IMR-90 (cell line): ENCODE measurements at regions not wholly inside any gene's neighbourhood (a gene's known extent, or its start where the extent isn't known, plus 50 kb on each side); places are given as distances from the start of the nearest gene placed in this dataset.

Source experiments
- ATAC-seq: fragments of 200-7000 bp; cut with Tn5 transposase; 2 replicates; pipeline ENCODE4 v1.9.1; 2020; ENCODE audit warnings: low read depth, mild to moderate bottlenecking, moderate library complexity
- BruUV-seq: library from RNA; stranded (reverse); fragments of 400-500 nt; replicated peaks from 2 replicates; lab custom pipeline; 2021; lab: Mats Ljungman, UMichigan
- CTCF ChIA-PET: fragments of 300-600 bp; formaldehyde crosslinking; extraction: SDS; loops from one replicate; lab custom pipeline; 2021; ENCODE audit warnings: antibody characterized with exemption; lab: Yijun Ruan, JAX
- POLR2A ChIA-PET: fragments of 300-600 bp; sonication (Branson Sonifier 250); formaldehyde crosslinking; loops from one replicate; lab custom pipeline; 2022; ENCODE audit warnings: antibody characterized with exemption; ENCODE audit not compliant: unreplicated experiment; lab: Charles Lee
- DNase-seq: peaks from one replicate; pipeline ENCODE4 v3.0.0; 2013
- H2AFZ ChIP-seq: replicated peaks from 2 replicates; pipeline ENCODE3; 2013; ENCODE audit warnings: low read length, mild to moderate bottlenecking; ENCODE audit not compliant: poor library complexity
- H2AK5ac ChIP-seq: 2 replicates; pipeline ENCODE4 v1.6.1; 2013; ENCODE audit warnings: low read depth, low read length, inconsistent platforms
- H2AK9ac ChIP-seq: replicated peaks from 2 replicates; pipeline ENCODE3; 2013; ENCODE audit warnings: mild to moderate bottlenecking, low read depth, low read length, moderate library complexity; ENCODE audit not compliant: poor library complexity
- H2BK120ac ChIP-seq: 2 replicates; pipeline ENCODE4 v1.6.1; 2013; ENCODE audit warnings: low read depth, low read length, inconsistent platforms
- H2BK15ac ChIP-seq: 3 replicates; pipeline ENCODE4 v1.6.1; 2013; ENCODE audit warnings: low read depth, low read length, inconsistent platforms
- H2BK20ac ChIP-seq: 2 replicates; pipeline ENCODE4 v1.6.1; 2013; ENCODE audit warnings: low read depth, mild to moderate bottlenecking, inconsistent platforms, low read length, moderate library complexity
- H2BK5ac ChIP-seq: 2 replicates; pipeline ENCODE4 v1.6.1; 2013; ENCODE audit warnings: mild to moderate bottlenecking, low read depth, low read length, inconsistent platforms; ENCODE audit not compliant: poor library complexity, severe bottlenecking
- H3K14ac ChIP-seq: replicated peaks from 2 replicates; pipeline ENCODE4 v1.6.1; 2013; ENCODE audit warnings: low read depth, low read length, inconsistent platforms
- H3K18ac ChIP-seq: 2 replicates; pipeline ENCODE4 v1.6.1; 2013; ENCODE audit warnings: low read depth, low read length, control low read depth
- H3K23ac ChIP-seq: 2 replicates; pipeline ENCODE4 v1.6.1; 2013; ENCODE audit warnings: low read depth, low read length, inconsistent platforms
- H3K27ac ChIP-seq: 2 replicates; pipeline ENCODE4 v1.5.1; 2013; ENCODE audit warnings: mild to moderate bottlenecking, control low read depth, low read length; ENCODE audit not compliant: insufficient read depth
- H3K27me3 ChIP-seq: 2 replicates; pipeline ENCODE4 v1.6.1; 2013; ENCODE audit warnings: low read length; ENCODE audit not compliant: control insufficient read depth, insufficient read depth
- H3K36me3 ChIP-seq: 2 replicates; pipeline ENCODE4 v1.6.1; 2013; ENCODE audit warnings: low read length, mixed read lengths; ENCODE audit not compliant: control insufficient read depth, insufficient read depth
- H3K4ac ChIP-seq: 2 replicates; pipeline ENCODE4 v1.6.1; 2013; ENCODE audit warnings: low read depth, low read length, inconsistent platforms
- H3K4me1 ChIP-seq: 2 replicates; pipeline ENCODE4 v1.6.1; 2013; ENCODE audit warnings: low read length, mixed read lengths; ENCODE audit not compliant: control insufficient read depth, insufficient read depth
- H3K4me2 ChIP-seq: 2 replicates; pipeline ENCODE4 v1.6.1; 2013; ENCODE audit warnings: low read depth, mild to moderate bottlenecking, control low read depth, low read length, moderate library complexity
- H3K4me3 ChIP-seq: 2 replicates; pipeline ENCODE4 v1.5.1; 2013; ENCODE audit warnings: low read depth, mild to moderate bottlenecking, control low read depth, low read length, moderate library complexity; ENCODE audit not compliant: insufficient read depth
- H3K56ac ChIP-seq: 2 replicates; pipeline ENCODE4 v1.6.1; 2013; ENCODE audit warnings: low read length, inconsistent platforms; ENCODE audit not compliant: insufficient read depth; ENCODE audit errors: extremely low read depth
- H3K79me1 ChIP-seq, 2 experiments: 2 replicates each; pipeline ENCODE4 v1.6.1; 2013; ENCODE audit warnings: low read length in 2 of 2, inconsistent platforms in 1 of 2, low read depth in 1 of 2
- H3K9ac ChIP-seq: 2 replicates; pipeline ENCODE4 v1.6.1; 2013; ENCODE audit warnings: low read depth, low read length, control low read depth
- H3K9me1 ChIP-seq: 2 replicates; pipeline ENCODE4 v1.6.1; 2013; ENCODE audit warnings: low read length, inconsistent platforms; ENCODE audit not compliant: insufficient read depth
- H3K9me3 ChIP-seq: 2 replicates; pipeline ENCODE4 v1.6.1; 2013; ENCODE audit warnings: low read length; ENCODE audit not compliant: control insufficient read depth, insufficient read depth
- H4K20me1 ChIP-seq: 2 replicates; pipeline ENCODE4 v1.6.1; 2013; ENCODE audit warnings: low read length, inconsistent platforms; ENCODE audit not compliant: insufficient read depth
- H4K5ac ChIP-seq: 2 replicates; pipeline ENCODE4 v1.6.1; 2013; ENCODE audit warnings: mild to moderate bottlenecking, low read depth, low read length, control low read depth
- H4K8ac ChIP-seq, 2 experiments: 2 replicates each; pipeline ENCODE4 v1.6.1; 2013; ENCODE audit warnings: low read depth in 2 of 2, low read length in 2 of 2, control low read depth in 1 of 2, inconsistent platforms in 1 of 2
- H4K91ac ChIP-seq: 2 replicates; pipeline ENCODE4 v1.6.1; 2013; ENCODE audit warnings: low read depth, low read length, inconsistent platforms; ENCODE audit not compliant: insufficient read depth
- CHD1 ChIP-seq: IDR thresholded peaks from 2 replicates; pipeline ENCODE4 v1.6.1; 2012; ENCODE audit warnings: low read depth, low read length, improper control_type of control experiment
- FOS ChIP-seq: fragments of 150-350 bp; IDR thresholded peaks from 2 replicates; pipeline ENCODE4 v1.6.1; 2016; ENCODE audit warnings: low read depth, low read length
- MAFK ChIP-seq: IDR thresholded peaks from 2 replicates; pipeline ENCODE4 v1.6.1; 2012; ENCODE audit warnings: low read depth, low read length, improper control_type of control experiment
- MAZ ChIP-seq: IDR thresholded peaks from 2 replicates; pipeline ENCODE4 v1.6.1; 2012; ENCODE audit warnings: low read depth, mild to moderate bottlenecking, low read length, improper control_type of control experiment, moderate library complexity, borderline replicate concordance
- RCOR1 ChIP-seq: IDR thresholded peaks from 2 replicates; pipeline ENCODE4 v1.6.1; 2012; ENCODE audit warnings: mild to moderate bottlenecking, low read length, improper control_type of control experiment; ENCODE audit not compliant: insufficient replicate concordance
- RFX5 ChIP-seq: IDR thresholded peaks from 2 replicates; pipeline ENCODE4 v1.8.0; 2012; ENCODE audit warnings: low read depth, mild to moderate bottlenecking, low read length, moderate library complexity
- dilution Hi-C: fragments of 300-500 bp; cut with HindIII; formaldehyde crosslinking; loops from one replicate; pipeline ENCODE4 v1.14.3; 2018; ENCODE audit warnings: low sequenced_read_pairs; ENCODE audit not compliant: unreplicated experiment
- in situ Hi-C: fragments of 300-500 bp; cut with MboI; formaldehyde crosslinking; loops from 3 replicates; pipeline ENCODE4 v1.14.3; 2019; ENCODE audit warnings: low sequenced_read_pairs, inconsistent platforms, mixed read lengths
- intact Hi-C: fragments of 100-400 bp; cut with micrococcal nuclease; formaldehyde crosslinking; loops from 2 replicates; pipeline ENCODE4 v1.10.0; 2022

DNA sequence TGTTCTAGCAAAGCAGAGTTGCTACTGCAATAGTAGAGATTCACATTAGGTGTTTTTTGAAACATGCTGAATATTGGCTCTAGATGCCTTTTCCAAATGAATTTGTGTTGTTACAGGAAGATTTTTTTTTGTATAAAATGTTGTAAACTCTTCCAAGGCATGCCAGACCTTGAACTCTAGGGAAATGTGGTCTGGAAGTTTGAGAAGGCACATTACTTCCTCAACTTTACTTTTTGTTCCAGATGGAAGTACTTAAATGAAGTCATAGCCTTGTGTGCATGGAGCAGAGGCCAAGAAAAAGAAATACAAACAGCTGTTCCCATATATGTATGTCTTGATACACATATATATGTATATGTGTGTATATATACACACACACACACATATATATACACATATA lies 585.7 kb upstream of the MARCKS start:
- H3K56ac ChIP-seq: no peak overlapping the region
- no peak overlapping the region for H4K8ac ChIP-seq
- H2BK15ac ChIP-seq: no peak overlapping the region
- no peak overlapping the region for H2AK9ac ChIP-seq
- H3K18ac ChIP-seq: no peak overlapping the region
- no peaks in the 10 kb centered on the region for H4K20me1 ChIP-seq
- in situ Hi-C loops: no loop called here
- no peak overlapping the region for H4K91ac ChIP-seq
- DNase-seq: no peak
- H2AFZ ChIP-seq: no peak overlapping the region
- no peaks in the 10 kb centered on the region for H3K9me1 ChIP-seq
- ChIA-PET POLR2A (no interaction called here), CTCF (no interaction called here)
- no peak overlapping the region for H3K4ac ChIP-seq
- no peak overlapping the region for H2BK20ac ChIP-seq
- no peaks in the 10 kb centered on the region for H3K27me3 ChIP-seq
- dilution Hi-C loops: no loop called here
- no peak overlapping the region for H2BK120ac ChIP-seq
- TF ChIP-seq RFX5: no peak
- no peak for TF ChIP-seq RCOR1
- no peak for TF ChIP-seq FOS
- TF ChIP-seq MAFK: no peak
- TF ChIP-seq MAZ: no peak
- no peak for TF ChIP-seq CHD1
- no peak overlapping the region for H4K5ac ChIP-seq
- no peak overlapping the region for H2BK5ac ChIP-seq
- intact Hi-C loops: no loop called here
- H2AK5ac ChIP-seq: no peak overlapping the region
- H3K23ac ChIP-seq: no peak overlapping the region
- peaks cover 24% of the 10 kb centered on the region for H3K9me3 ChIP-seq
- no peak overlapping the region for H3K14ac ChIP-seq
- no peaks in the 10 kb centered on the region for H3K4me1 ChIP-seq
- no peaks in the 10 kb centered on the region for H3K79me1 ChIP-seq
- H3K27ac ChIP-seq: no peak overlapping the region
- H3K4me2 ChIP-seq: no peak overlapping the region
- BruUV-seq: no TSS peak
- no peak overlapping the region for H3K9ac ChIP-seq
- no peak for ATAC-seq
- H3K4me3 ChIP-seq: no peak overlapping the region
- H3K36me3 ChIP-seq: no peaks in the 10 kb centered on the region
